NCI-H748 (cell line): ENCODE measurements at regions not wholly inside any gene's neighbourhood (a gene's known extent, or its start where the extent isn't known, plus 50 kb on each side); places are given as distances from the start of the nearest gene placed in this dataset.

Experiments used
- DNase-seq: peaks from one replicate; lab custom pipeline; 2025; ENCODE audit not compliant: unreplicated experiment; lab: John Stamatoyannopoulos, UW

- peak; percentile 58 for DNase-seq
Observed at GRCh38 chr5:174358276-174358675, 312.8 kb downstream of the NSG2 start.

- no peak for DNase-seq
Observed at GRCh38 chr5:174359071-174359470, 313.6 kb downstream of the NSG2 start.

- DNase-seq = no peak
Observed at GRCh38 chr5:174362514-174362913, 317.0 kb downstream of the NSG2 start.

GRCh38 chr5:174363934-174364333 lies 318.4 kb downstream of the NSG2 start:
- DNase-seq = no peak

GRCh38 chr5:174364676-174365075 lies 319.2 kb downstream of the NSG2 start:
- DNase-seq = no peak

- DNase-seq = no peak
Observed at GRCh38 chr5:174371600-174372094, 326.1 kb downstream of the NSG2 start.

GRCh38 chr5:174374206-174374605 lies 328.7 kb downstream of the NSG2 start:
- no peak for DNase-seq

GRCh38 chr5:174376056-174376455 lies 330.6 kb downstream of the NSG2 start:
- no peak for DNase-seq

GRCh38 chr5:174376726-174377373 lies 331.3 kb downstream of the NSG2 start:
- no peak for DNase-seq

GRCh38 chr5:174378121-174378874 lies 332.8 kb downstream of the NSG2 start:
- DNase-seq = no peak

- DNase-seq = no peak
Observed at GRCh38 chr5:174380311-174380710, 334.8 kb downstream of the NSG2 start.

- no peak for DNase-seq
Observed at GRCh38 chr5:174381241-174381640, 335.7 kb downstream of the NSG2 start.

- peak; percentile 73 for DNase-seq
Observed at GRCh38 chr5:174383210-174384167, 338.0 kb downstream of the NSG2 start.

- peak; percentile 8 for DNase-seq
Observed at GRCh38 chr5:174384509-174384947, 339.0 kb downstream of the NSG2 start.

- no peak for DNase-seq
Observed at GRCh38 chr5:174386306-174386705, 338.1 kb upstream of the MSX2 start.

GRCh38 chr5:174386846-174387245 lies 337.5 kb upstream of the MSX2 start:
- DNase-seq = no peak

- DNase-seq = no peak
Observed at GRCh38 chr5:174387448-174387847, 336.9 kb upstream of the MSX2 start.

- no peak for DNase-seq
Observed at GRCh38 chr5:174392892-174393291, 331.5 kb upstream of the MSX2 start.

GRCh38 chr5:174396541-174396940 lies 327.8 kb upstream of the MSX2 start:
- DNase-seq = no peak

GRCh38 chr5:174397206-174397605 lies 327.2 kb upstream of the MSX2 start:
- DNase-seq = peak; percentile 48

GRCh38 chr5:174398171-174398570 lies 326.2 kb upstream of the MSX2 start:
- no peak for DNase-seq
